Umbilical cord (tissue), 1 donor: ENCODE measurements at regions not wholly inside any gene's neighbourhood (a gene's known extent, or its start where the extent isn't known, plus 50 kb on each side); places are given as distances from the start of the nearest gene placed in this dataset.
"Not testable (repeated sequence)": the region's sequence is repeated elsewhere in the genome, so short reads cannot be mapped to it uniquely, and the experiment has no call there.

Experiments used
- DNase-seq: peaks from one replicate; pipeline ENCODE4 v3.0.0-alpha.2; 2015; ENCODE audit warnings: low spot score

DNA sequence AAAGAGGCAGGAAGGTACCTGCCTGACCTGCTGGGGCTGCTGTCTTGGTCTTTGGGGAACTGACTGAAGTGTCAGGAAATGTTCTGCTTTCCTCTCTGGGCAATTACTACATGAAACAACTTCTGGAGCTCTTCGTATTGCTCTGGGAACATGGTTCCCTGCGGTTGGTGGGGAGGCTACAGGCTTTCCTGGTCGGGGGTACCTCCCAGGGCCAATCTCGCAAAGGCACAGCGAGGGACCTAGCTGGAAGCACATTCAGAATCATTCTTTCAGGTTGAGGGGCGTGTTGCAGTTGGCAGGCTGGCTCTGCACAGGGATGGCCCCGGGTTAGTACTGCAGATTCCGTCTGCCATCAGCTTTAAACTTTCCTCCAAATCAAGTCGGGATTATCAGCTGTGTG, 88.9 kb upstream of the RANBP3L start:
- DNase-seq: no peak

DNA sequence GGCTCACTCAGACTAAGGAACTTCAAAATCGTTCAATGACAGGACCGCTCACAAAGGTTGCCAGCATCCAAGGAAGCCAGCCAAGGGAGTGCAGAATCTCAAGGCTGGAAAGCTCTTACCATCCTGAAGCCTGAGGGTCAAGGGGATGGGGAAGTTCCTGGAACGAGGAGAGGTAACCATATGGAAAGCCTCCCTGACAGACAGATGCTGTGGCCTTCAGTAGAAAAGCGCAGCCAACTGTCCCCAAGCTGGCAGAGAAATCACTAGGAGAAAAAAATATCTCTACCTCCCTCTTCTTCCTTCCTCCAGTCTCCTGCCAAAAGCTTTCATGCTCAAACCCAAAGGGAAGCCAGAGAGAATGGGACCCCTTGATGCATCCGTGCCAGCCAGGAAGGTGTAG, 90.5 kb upstream of the RANBP3L start:
- DNase-seq: no peak

DNA sequence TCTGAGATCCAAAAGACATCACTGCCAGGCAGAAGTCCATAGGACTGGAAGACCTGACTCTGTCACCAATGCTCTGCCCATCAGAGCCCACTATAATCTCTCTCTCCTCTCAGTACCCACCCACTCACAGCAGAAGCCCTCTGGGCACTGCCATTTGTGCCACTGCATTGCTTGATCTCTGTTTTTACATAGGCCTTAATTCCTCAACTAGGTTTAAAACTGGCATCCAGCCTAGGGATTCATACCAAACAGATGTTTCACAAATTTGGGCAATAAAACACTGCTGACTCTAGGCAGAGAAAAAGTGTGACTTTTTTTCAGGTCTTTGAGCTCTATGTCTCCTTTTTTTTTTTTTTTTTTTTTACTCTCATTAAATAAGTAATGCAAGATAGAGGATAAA, 91.1 kb upstream of the RANBP3L start:
- peak; percentile 80 for DNase-seq

DNA sequence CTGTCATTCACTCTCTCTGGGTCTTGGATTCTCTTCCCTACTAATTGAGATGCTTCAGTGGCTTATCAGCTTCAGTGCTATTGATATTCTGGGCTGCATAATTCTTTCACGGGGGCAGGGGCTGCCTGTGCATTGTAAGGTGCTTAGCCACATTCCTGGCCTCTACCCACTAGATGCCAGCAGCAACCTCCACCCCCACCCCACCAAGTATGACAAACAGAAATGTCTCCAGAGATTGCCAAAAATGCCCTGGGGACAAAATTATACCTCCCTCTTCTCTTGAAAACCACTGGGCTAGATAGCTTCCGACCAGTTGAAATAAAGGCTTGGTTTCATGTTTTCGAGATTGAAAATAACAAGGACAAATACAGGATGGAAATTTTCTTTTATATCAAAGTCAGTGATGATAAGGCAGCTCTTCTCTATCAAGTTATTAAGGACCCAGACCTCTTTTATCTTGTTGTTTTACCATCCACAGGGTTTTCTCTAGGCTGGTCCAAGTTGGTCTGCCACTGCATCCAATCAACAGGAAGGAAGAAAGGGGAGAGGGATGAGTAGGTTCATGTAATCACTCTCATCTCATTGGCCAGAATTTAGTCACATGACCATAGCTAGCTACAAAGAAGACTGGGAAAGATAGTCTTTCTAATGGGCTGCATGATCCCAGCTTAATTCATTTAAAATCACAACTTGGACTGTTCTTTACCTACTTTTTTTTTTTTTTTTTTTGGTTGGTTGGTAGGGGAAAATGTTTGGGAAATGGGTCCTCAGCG, 92.1 kb upstream of the RANBP3L start:
- peak; percentile 61 for DNase-seq

DNA sequence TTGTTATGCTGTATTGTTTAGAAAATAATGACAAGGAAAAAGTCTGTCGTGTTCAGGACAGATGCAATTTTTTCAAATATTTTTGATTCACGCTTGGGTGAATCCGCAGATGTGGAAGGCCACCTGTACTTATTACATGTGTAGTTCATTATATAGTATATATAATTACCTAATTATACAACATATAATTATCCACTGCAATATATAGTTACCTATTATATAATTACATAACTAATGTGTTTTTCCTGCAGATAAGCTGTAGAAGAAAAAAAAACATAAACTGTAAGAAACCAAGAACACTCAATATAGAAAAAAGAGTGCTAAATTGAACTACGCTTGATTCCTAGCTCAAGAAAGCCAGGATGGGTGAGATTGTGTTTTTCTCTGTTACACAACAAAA, 93.6 kb upstream of the RANBP3L start:
- no peak for DNase-seq

DNA sequence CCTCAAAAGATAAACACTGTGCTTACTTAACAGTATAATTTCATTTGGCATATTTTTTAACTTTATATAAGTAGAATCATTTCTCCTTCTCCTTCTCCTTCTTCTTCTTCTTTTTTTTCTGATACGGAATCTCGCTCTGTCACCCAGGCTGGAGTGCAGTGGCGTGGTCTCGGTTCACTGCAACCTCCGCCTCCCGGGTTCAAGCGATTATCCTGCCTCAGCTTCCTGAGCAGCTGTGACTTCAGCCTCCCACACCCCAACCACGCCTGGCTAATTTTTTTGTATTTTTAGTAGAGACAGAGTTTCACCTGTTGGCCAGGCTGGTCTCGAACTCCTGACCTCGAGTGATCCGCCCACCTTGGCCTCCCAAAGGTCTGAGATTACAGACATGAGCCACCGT, 94.2 kb upstream of the RANBP3L start:
- not testable (repeated sequence) for DNase-seq

DNA sequence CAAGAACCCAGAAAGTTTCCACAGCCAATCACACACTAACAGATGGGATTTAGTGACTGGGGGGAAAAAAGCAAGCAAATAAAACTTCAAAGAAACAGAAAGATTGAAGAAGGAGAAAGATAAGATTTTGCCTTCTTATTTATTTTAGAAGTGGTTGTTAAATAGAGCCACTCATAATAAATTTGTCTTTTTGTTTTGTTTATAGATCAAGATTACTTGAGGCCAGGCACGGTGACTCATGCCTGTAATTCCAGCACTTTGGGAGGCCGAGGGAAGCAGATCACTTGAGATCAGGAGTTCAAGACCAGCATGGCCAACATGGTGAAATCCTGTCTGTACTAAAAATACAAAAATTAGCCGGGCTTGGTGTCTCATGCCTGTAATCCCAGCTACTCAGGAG, 94.9 kb upstream of the RANBP3L start:
- DNase-seq: peak; percentile 88

DNA sequence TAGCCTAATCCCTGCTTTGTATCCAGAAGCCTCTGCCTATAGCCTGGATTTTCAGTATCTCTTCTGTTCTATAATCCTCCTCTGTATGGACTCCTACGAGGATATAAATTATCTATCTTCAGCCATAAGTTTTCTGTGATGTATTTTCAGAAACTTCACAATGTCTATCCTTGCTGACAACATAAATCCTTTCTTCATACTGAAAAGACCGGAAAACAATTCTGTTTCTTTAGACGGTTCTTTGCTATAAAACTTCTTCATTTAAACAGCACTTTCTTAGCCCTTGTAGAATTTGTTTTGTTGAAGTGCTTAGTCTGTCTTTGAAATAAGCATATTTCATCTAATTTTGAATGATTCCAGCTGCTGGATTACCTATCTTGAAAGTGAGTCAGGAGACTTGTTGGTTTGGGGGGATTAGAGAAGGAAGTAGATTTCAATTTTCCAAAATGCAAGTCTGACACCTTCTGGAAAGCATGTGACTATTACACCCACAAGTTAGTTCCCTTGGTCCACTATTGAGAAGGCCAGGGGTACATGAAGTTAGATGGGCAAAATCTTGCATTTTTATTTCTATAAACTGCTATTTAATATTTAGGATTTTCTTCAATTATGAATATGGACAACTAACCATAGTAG, 96.3 kb upstream of the RANBP3L start:
- DNase-seq: peak; percentile 91

DNA sequence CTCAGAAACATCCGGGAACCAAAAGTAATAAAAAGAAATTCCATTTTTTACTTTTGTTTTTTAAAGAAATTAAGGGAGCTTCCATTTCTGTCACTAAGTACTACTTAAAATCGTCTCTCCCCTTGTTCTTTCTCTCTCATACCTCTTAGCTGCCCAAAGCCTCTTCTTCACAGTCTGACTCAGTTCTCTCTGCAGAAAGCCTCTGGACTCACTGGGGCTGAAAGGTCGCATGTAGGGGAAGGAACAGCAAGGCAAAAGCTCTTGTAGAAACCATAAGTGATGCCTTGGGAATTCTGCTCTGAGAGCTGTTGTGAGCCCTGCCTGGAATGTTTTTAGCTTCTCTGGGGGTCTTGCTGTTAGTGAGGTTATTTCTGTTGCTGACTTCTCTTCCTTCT, 100.8 kb upstream of the RANBP3L start:
- no peak for DNase-seq

DNA sequence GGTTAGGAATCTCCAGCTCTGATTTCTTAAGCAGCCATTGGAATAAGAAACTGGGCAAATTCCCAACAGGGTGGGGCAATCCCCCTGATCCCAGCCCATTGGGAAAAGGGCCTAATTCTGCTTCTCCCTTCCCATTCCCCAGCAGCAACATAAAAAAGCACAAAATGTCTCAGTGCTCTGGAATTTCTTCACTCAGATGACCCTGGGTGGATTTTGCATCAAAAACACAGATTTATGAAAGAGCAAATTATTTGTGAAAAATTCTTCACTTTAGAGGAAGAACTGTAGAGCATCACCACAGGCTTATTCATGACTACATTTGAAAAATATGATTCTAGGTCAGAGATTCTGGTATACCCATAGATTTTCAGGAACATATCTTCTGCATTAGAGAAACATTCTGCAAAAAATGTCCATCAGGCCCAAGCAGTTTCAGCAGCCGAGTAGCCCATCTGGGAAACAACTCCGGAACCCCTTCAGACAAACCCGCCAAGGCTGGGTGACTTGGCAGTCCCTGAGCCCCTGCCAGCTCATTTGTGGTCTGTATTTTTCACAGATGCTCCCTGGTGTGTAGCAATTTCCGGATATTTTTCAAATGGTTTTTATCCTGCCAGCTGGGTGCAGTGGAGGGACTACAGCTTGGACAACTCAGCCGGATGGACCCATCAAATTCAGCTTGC, 102.1 kb upstream of the RANBP3L start:
- peak; percentile 78 for DNase-seq

DNA sequence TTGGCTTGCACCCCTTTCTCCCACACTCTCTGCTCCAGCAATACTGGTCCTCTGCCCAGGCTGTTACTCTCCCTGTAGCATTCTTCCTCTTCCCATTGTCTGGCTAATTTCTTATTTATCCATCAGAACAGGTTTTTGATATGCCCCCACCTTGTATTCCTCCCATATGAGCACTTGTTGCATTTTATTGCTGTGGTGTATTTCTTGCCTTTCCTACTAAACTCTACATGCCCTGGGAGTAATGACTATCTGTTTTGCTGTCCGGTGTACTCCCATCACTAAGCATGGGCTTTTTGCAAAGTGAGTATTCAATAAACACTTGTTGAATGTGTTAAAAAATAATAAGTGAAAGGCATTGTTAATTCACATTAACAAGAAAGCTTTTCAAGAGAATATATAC, 104.3 kb upstream of the RANBP3L start:
- no peak for DNase-seq

DNA sequence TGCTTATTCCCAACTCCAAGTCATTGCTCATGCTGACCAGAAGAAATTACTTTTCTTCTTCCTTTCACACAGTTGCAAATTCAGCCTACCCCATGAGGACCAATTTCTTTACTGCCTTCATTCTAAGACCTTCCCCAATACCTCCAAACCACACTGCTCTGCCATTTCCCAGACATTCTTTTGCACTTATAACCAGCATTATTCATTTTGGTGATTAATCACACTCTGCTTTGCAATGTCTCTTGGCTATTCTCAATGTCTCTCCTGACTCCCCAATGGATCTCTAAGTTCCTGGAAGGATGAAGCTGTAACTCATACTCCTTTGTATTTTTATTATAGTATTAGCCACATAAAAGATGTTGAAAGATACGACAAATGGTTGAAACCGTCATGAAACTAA, 105.7 kb upstream of the RANBP3L start:
- DNase-seq: no peak

DNA sequence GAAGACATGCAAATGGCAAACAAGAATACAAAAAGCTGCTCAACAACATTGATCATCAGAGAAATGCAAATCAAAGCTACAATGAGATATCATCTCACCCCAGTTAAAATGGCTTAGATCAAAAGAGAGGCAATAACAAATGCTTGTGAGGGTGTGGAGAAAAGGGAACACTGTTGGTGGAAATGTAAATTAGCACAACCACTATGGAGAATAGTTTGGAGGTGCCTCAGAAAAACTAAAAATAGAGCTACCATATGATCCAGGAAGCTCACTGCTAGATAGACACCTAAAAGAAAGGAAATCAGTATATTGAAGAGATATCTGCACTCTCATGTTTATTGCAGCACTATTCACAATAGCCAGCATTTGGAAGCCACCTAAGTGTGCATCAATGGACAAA, 108.0 kb upstream of the RANBP3L start:
- not testable (repeated sequence) for DNase-seq

DNA sequence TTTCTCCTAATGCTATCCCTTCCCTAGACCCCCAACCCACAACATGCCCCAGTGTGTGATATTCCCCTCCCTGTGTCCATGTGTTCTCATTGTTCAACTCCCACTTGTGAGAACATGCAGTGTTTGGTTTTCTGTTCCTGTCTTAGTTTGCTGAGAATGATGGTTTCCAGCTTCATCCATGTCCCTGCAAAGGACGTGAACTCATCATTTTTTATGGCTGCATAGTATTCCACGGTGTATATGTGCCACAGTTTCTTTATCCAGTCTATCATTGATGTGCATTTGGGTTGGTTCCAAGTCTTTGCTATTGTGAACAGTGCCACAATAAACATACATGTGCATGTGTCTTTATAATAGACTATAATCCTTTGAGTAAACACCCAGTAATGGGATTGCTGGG, 109.0 kb upstream of the RANBP3L start:
- DNase-seq: not testable (repeated sequence)

DNA sequence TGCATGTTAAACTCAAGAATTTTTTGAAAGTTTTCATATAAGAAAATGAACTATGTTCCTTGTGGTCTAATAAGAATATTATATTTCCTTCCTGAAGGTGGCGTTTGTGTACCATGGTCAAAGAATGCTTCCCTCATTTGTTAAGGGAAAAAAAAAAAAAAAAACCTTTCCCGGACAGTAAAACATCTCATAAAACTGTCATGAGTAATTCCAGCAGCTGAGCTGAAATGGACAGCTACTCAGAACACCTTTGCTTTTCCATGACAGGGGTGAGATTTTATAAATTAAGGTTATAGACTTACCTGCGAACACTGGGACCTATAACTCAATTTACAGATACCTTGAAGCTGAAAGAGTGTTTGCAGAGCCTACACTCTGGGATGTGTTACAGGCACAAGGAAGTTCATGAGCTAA, 113.2 kb upstream of the RANBP3L start:
- peak; percentile 72 for DNase-seq

DNA sequence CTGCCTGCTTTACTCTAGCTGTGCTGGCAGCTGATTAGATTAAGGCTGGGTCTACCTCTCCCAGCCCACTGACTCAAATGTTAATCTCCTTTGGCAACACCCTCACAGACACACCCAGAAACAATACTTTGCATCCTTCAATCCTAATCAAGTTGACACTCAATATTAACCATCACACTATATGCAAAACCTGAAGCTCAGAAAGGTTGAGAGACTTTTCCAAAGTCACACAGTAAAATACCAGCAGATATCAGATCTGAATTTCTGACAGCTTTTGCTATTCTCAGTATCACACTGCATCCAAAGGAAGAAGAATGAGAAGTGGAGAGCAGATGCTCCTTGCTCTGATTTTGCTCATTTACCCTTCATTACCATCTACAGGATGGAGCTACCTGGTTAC, 114.9 kb upstream of the RANBP3L start:
- DNase-seq: no peak

DNA sequence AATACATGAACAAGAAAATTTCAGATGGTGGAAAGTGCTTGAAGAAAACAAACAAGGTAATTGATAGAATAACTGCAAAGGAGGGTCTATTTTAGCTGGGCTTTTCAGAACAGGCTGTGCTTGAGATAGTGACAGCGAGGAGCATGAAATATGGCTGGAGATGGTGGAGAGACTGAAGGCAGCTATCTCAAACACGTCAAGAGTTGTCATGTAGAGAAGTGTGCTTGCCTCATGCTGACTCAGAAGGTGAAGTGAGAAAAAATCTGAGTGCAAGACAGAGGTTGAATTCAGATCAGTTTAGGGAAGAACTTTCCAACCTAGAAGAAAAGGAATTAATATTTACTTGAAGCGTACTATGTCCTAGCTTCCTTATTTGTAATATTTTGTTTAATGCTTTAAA, 115.5 kb upstream of the RANBP3L start:
- DNase-seq: no peak

DNA sequence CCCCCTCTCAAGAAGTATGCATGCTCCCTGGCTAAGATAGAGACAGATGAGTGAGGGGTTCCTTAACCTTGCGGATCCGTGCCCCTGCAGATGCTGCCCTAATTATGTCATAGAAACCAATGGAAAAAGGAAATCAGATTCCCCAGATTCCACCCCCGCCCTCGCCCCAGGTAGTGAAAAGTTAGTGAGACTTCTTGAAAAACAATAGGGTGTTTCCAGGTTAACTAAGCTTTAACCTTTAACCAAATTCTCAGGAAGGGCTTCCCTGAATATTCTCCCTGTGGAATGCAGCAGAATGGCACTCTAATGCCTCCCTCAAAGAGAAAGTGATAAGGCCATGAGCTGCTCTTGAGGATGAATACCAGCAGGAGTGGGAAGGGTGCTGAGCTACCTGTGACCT, 116.0 kb upstream of the RANBP3L start:
- DNase-seq: no peak

DNA sequence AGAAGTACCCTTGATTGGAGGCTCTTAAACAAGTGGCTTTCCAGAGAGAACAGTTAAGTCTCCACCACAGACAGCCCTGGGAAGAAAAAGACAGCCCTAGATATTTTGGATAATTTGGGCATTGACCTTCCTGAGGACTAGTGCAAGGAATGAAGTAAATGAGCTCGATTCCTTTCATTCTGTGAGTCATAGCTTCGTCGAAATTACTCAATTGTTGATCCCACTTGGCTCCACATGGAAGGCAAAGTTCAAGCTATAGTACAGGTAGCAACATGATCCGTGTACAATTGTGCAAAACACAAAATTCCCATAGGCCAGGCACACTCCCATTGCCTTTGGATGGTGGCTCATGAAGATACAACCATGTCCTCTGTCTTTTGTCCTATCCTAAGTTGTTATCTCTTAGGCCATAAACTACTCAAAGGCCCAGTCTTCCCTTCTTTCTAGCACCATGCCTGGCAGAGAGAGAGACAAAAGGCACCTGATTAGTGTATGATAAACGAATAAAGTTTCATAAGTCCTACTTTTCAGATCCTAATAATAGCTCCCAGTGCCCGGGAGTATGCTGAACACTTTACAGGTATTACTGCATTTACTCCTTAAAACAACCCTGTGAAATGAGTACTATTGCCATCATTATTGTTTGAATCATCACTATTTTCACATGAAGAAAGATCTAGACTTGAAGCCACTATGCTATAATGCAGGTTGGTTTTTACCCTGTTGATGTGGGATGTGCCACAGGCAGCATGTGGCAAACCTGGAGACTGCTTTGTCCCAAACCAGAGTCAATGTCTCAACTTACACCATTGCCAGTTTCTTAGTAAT, 116.7 kb upstream of the RANBP3L start:
- no peak for DNase-seq

DNA sequence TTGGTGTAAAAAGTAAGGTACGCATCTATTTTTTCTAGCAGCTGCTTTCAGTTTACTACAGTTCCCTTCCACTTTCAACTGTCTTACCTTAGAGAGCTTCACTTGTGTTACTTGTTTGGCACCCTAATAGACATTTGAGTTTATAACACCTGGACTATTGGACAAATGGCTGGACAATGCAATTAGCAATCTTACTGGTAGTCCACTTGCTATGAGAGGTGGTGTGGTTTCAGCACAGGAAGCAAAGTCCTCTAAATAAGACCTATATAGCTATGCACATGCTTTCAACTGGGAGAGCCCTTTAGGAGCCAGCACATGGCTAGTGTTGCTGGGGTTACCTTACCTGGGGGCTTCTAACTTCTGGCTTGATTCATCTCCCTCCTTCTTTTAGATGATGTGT, 119.6 kb upstream of the RANBP3L start:
- DNase-seq: no peak

DNA sequence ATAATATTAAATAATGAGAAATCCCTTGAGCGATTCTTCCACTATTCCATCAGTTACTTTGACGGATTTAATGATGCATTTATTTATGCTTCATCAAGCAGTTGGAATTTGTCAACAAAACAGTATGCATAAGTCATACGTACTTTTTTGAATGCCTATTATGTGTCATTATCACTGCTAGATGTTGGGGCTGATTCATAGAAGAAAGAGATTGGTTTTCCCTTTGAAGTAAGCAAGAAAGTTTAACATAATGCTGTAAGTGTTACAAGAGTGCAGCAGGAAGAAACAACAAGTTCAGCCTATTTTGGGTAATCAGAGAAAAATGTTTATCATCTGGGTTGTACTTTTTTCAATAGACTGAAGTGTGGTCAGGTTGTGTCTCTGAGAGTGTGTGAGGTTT, 121.2 kb upstream of the RANBP3L start:
- no peak for DNase-seq
